HG02981 (cell line): ENCODE measurements at regions not wholly inside any gene's neighbourhood (a gene's known extent, or its start where the extent isn't known, plus 50 kb on each side); places are given as distances from the start of the nearest gene placed in this dataset.
"Not testable (repeated sequence)": the region's sequence is repeated elsewhere in the genome, so short reads cannot be mapped to it uniquely, and the experiment has no call there.

Source experiments
- ATAC-seq: cut with Tn5 transposase; IDR thresholded peaks from one replicate; pipeline ENCODE4 v1.9.1; 2021; ENCODE audit warnings: mild to moderate bottlenecking, moderate library complexity; ENCODE audit not compliant: unreplicated experiment

GRCh38 chr2:207354462-207354861 is 175.3 kb upstream of the CREB1 start:
- no peak for ATAC-seq

- ATAC-seq, result no peak
Observed at GRCh38 chr2:207356567-207356966, 173.2 kb upstream of the CREB1 start.

- no peak for ATAC-seq
Observed at GRCh38 chr2:207357216-207357615, 172.5 kb upstream of the CREB1 start.

GRCh38 chr2:207362716-207363115 is 167.0 kb upstream of the CREB1 start:
- no peak for ATAC-seq

- no peak for ATAC-seq
Observed at GRCh38 chr2:207363761-207364290, 165.9 kb upstream of the CREB1 start.

GRCh38 chr2:207370646-207371045 is 159.1 kb upstream of the CREB1 start:
- no peak for ATAC-seq

- no peak for ATAC-seq
Observed at GRCh38 chr2:207371877-207372276, 157.9 kb upstream of the CREB1 start.

- no peak for ATAC-seq
Observed at GRCh38 chr2:207372483-207372882, 157.3 kb upstream of the CREB1 start.

- ATAC-seq, result no peak
Observed at GRCh38 chr2:207375207-207375875, 154.4 kb upstream of the CREB1 start.

- ATAC-seq, result not testable (repeated sequence)
Observed at GRCh38 chr2:207378620-207379019, 151.1 kb upstream of the CREB1 start.

- ATAC-seq, result no peak
Observed at GRCh38 chr2:207385076-207385475, 144.7 kb upstream of the CREB1 start.

- no peak for ATAC-seq
Observed at GRCh38 chr2:207385903-207386302, 143.9 kb upstream of the CREB1 start.

GRCh38 chr2:207387001-207387571 is 142.7 kb upstream of the CREB1 start:
- no peak for ATAC-seq

GRCh38 chr2:207390302-207391095 is 139.3 kb upstream of the CREB1 start:
- ATAC-seq, result no peak

GRCh38 chr2:207394203-207394781 is 135.5 kb upstream of the CREB1 start:
- no peak for ATAC-seq

GRCh38 chr2:207394812-207395534 is 134.8 kb upstream of the CREB1 start:
- ATAC-seq, result no peak

- ATAC-seq, result no peak
Observed at GRCh38 chr2:207395535-207396251, 134.1 kb upstream of the CREB1 start.

GRCh38 chr2:207397917-207398655 is 131.7 kb upstream of the CREB1 start:
- no peak for ATAC-seq

- no peak for ATAC-seq
Observed at GRCh38 chr2:207399301-207399700, 130.5 kb upstream of the CREB1 start.
